ENCODE measurements at regions not wholly inside any gene's neighbourhood (a gene's known extent, or its start where the extent isn't known, plus 50 kb on each side); places are given as distances from the start of the nearest gene placed in this dataset.
"Not testable (repeated sequence)": the region's sequence is repeated elsewhere in the genome, so short reads cannot be mapped to it uniquely, and the experiment has no call there.

GRCh38 chr7:23938215-23938614, 228.2 kb downstream of the STK31 start:
- DNase-seq (ENCODE audit: low read depth), result no peak

DNA sequence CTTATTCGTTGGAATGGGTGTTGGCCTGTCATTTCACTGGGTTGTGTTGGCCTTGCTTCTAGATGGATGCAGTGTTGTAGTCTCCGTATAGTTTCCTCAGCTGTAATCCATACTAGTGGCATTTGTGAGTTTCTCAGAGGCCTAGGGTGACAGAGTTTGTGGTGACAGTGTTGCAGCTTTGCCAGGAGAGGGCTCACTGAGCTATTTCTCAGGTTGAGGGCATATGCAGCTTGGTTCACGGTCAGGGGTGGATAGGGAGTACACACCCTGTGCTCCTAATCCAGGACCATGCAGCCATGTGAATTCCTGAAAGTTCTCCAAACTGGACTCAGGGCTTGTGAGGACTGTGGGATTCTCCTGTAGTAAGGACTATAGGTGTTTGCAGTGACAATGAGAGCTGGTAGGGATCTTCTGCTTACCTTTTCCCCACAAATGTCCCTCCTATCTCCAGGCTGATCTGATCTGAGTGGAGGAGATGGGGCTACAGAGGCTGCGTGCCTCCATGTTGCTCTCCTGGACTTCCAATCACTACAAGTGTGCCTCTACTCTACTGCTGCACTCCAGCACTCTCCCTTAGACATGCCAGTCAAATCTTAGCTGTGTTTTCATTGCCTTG, 229.0 kb downstream of the STK31 start:
- no peak for DNase-seq (ENCODE audit: low read depth)

GRCh38 chr7:23939747-23940146, 229.7 kb downstream of the STK31 start:
- DNase-seq (ENCODE audit: low read depth), result not testable (repeated sequence)

DNA sequence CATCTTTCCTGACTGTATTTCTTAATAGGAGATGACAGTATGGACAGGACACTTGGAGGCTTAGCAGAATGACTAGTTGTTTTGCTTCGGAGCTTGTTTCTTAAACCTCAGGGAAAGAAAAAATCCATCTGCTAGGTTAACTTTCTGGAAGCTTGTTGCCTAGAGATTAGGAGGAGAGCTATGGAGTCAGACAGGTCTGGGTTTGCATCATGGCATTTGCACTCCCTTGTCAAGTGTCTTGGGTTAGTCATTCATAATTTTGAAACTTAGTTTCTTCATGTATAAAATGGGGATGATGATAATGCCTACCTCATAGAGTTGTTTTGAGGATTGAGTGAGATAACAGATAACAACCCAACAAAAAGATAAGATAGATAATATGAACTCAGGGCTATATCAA, 231.5 kb downstream of the STK31 start:
- DNase-seq (ENCODE audit: low read depth), result no peak

DNA sequence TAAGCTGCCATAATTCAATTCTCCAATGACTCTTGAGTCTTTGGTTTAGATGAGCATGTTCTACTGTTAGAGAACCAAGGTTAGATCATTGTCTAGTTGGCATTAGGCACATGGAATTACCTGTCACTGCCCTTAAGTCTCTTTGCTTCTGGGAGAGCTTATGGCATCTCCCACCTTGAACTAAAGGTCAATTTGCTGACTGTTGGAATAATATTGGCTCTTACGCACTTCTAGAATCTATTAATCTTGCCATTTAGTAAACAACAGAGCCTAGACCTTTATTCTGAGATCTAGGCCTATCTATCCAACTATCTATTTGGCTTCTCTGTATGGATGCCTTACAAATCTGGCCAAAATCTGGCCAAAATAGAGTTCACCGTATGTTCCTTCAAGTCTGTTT, 232.0 kb downstream of the STK31 start:
- DNase-seq (ENCODE audit: low read depth), result no peak

DNA sequence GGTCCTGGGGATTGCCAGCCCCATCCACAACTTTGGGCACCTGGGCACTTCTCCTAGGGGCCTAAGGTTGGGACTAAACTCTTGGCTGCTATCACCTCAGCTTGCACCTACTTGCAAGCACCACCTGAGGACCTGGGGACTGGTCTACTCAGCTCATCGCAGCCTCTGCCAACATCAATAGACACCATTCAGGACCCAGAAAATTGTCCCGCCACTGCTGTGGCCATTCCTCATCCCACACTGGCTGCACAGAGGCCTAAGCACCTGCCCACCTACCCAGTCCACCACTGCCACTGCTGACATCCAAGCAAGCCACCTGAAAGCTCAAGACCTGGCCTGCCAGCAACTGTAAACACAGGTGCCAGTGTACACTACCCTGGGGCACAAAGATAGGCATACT, 234.1 kb downstream of the STK31 start:
- DNase-seq (ENCODE audit: low read depth), result no peak

GRCh38 chr7:23945472-23945871, 235.5 kb downstream of the STK31 start:
- DNase-seq (ENCODE audit: low read depth), result no peak

GRCh38 chr7:23955145-23955544, 245.1 kb downstream of the STK31 start:
- no peak for DNase-seq (ENCODE audit: low read depth)

DNA sequence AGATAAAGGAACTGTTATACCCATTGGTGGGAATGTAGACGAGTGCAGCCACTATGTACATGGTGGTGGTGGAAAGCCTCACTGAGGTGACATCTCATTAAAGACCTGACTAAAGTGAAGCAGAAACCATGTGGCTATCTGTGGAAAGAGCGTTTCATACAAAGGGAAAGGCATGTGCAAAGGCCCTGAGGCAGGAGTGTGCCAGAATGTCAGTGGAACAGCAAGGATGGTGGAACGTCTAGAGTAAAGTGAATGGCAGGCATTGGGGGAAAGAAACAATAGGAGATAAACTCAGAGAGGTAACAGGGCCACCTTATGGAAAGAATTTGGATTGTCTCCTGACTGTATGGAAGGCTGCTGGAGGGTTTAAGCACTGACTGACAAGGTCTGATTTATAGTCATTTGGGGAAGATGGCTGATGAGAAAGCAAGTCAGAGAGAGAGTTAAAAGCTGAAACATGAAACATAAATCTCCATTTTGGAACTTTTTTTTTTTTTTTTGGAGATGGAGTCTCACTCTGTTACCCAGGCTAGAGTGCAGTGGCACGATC, 245.7 kb downstream of the STK31 start:
- no peak for DNase-seq (ENCODE audit: low read depth)

DNA sequence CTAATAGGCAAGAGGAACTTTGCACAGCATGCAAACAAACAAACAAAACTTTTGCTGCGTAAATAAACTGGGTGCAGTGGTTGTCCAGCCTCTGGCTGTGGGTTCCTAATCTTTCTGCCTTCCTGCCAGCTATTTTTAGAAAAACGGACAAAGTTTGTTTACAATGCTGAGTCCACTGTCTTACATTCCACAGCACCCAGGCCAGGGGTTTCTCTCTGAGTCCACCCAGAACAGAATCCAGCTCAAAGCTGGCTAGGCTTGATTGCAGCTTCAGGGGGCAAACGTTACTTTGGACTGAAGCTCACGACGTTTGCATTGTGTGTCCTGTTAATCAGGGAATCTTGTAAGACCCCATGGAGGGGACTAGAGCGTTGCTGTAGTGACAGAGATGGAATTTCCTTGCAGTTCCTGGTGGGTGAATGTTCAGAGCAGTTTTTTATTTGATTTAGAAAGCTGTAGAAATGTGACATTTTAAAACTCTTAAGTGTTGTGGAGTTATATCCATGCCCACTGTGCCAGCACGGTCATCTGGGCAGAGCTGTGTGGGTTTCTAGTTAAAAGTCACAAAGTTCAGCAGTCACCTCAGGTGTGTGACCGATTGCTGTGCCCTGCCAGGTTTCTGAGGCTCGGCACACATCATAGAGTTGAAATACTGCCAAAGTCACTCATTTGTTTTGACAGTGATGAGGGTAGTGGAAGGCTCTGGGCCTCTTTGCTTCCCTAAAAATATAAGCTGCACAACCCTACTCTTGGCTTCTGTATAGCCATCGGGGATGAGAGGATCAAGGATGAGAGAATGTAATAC, 247.0 kb downstream of the STK31 start:
- DNase-seq (ENCODE audit: low read depth), result no peak

- DNase-seq (ENCODE audit: low read depth), result no peak
These were observed 249.8 kb downstream of the STK31 start for GRCh38 chr7:23959821-23960220.

DNA sequence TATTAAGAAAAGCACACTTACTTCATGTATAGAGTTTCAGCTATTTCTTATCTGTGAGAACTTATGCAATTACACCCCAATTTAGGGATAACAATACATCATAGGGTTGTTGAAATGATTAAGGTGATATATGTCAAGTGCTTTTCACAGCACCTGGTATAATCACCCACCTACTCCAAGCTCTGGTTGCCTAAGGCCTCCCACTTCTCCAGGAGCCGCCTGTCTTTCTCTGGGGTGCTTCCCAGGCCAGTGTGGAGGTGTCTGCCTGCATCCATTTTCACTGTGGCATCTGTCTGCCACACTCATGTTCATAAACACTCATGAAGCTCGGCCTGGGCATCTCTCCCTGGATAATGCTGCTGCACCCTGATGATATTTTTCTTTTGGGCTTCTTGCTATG, 250.3 kb downstream of the STK31 start:
- no peak for DNase-seq (ENCODE audit: low read depth)

- DNase-seq (ENCODE audit: low read depth), result no peak
These were observed 253.6 kb downstream of the STK31 start for GRCh38 chr7:23963461-23964165.

GRCh38 chr7:23964715-23965114, 254.7 kb downstream of the STK31 start:
- no peak for DNase-seq (ENCODE audit: low read depth)

DNA sequence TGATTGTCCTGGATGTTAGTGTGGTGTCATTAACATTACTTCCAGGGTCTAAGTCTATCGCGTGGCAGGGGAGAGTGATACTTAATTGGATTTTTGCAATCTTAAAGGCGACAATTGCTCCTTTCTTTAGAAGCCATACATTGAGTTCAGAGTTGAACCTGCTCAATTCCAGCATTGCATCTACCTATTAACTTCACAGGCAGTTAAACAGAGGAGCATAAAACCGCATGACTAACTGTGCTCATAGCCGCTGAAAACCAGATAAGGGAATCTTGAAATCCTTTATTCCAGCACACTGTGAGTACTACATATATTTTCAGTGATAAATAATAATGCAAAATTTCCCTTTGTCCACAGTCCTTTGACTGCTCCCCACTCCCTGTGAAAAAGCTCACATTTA, 255.3 kb downstream of the STK31 start:
- no peak for DNase-seq (ENCODE audit: low read depth)

- DNase-seq (ENCODE audit: low read depth), result no peak
These were observed 256.9 kb downstream of the STK31 start for GRCh38 chr7:23966941-23967340.

DNA sequence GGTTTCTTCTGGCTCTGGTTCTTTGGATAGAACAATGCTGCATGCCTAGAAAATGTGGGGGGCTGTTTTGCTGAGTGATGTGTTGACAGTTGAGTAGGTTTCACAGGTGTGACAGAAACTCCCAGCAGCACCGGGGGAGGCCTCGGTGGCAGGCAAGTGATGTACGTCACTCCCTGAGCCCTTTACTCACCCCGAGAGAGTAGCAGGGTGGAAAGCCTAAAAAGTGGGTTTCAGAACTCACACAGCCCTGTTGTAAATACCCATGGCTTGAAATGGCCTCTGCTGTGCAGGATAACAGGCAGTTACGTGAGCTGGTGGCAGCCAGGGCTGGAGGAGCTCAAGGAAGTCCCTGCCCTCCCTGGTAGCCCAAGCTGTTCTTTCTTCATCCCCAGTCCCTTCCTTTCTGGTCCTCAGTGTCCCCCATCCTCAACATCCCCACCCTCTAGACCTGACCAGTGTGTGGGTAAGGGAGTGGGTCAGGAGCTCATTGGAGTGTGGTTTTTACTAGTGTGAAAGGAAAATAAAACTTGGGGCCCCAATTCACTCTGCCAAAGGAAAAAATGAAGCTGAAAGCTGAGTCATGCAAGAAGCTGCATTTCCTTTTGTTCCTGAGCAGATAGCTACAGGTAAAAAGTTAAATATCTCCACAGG, 258.1 kb downstream of the STK31 start:
- DNase-seq (ENCODE audit: low read depth), result no peak

GRCh38 chr7:23968791-23969190, 258.8 kb downstream of the STK31 start:
- DNase-seq (ENCODE audit: low read depth), result no peak

DNA sequence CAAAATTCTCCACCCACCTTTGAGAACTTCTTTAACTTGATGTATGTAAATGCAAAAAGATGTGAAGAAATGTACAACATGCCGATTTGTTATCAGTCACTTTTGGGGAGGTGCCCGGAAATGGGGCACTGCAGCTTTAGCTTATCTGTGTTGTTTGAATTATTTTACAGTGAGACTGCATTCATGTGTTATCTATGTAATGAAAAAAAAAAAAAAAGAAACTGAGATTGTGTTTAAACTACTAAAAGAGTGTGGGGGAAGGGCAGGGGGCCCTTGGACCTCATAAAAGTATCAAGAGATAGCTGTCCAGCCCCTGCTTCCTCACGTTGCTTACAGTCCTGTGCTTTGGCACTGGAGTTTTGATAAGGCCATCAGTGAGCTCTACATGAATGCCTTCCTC, 259.4 kb downstream of the STK31 start:
- DNase-seq (ENCODE audit: low read depth), result no peak

GRCh38 chr7:23970193-23970592, 260.2 kb downstream of the STK31 start:
- DNase-seq (ENCODE audit: low read depth), result no peak

DNA sequence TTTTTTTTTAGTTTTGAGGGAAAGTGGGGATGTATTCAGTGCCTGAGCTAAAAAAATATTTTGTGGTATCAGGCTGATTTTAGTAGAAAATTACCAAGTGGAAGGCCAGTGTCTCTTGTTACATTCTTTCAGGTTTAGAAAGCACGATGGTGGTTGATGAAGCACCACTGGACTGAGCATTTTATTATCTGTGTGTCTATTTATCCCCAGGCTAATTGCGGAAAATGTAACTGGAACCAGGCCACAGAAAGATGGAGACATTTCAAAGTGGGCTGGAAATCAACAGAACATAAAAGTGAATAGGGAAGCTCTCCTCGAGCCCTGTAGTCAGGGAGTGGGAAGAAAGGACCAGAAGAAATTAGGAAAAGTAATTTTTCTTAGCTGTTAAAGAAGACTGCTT, 261.0 kb downstream of the STK31 start:
- peak; percentile 54 for DNase-seq (ENCODE audit: low read depth)

- no peak for DNase-seq (ENCODE audit: low read depth)
These were observed 262.0 kb downstream of the STK31 start for GRCh38 chr7:23972057-23972456.

Measured in GM04503 (cell line).